K562 (cell line): ENCODE measurements at regions not wholly inside any gene's neighbourhood (a gene's known extent, or its start where the extent isn't known, plus 50 kb on each side); places are given as distances from the start of the nearest gene placed in this dataset.

Source experiments
- ELF1 ChIP-seq: fragments of 200-800 bp; sonication (Bioruptor generic); IDR thresholded peaks from 2 replicates; pipeline ENCODE4 v1.6.1; 2016; ENCODE audit warnings: missing genetic modification characterization, missing compliant biosample characterization
- EP300 ChIP-seq: IDR thresholded peaks from 2 replicates; pipeline ENCODE4 v1.6.1; 2012; ENCODE audit warnings: low read length, improper control_type of control experiment
- HDAC8 ChIP-seq: fragments of 450-650 bp; IDR thresholded peaks from 2 replicates; pipeline ENCODE4 v1.6.1; 2016; ENCODE audit warnings: mild to moderate bottlenecking, missing genetic modification characterization, moderate library complexity, missing compliant biosample characterization
- JUNB ChIP-seq: fragments of 450-650 bp; formaldehyde crosslinking; conservative IDR thresholded peaks from 2 replicates; pipeline ENCODE4 v1.4.0; 2020; ENCODE audit warnings: mild to moderate bottlenecking
- PURB ChIP-seq: sonication (generic); formaldehyde crosslinking; IDR thresholded peaks from 2 replicates; pipeline ENCODE4 v1.9.0; 2021; ENCODE audit warnings: low read depth, mild to moderate bottlenecking, missing genetic modification reagents
- SAP30 ChIP-seq: fragments of 200-600 bp; sonication (generic); IDR thresholded peaks from 2 replicates; pipeline ENCODE4 v1.6.1; 2012; ENCODE audit warnings: borderline replicate concordance, low read depth, mild to moderate bottlenecking, moderate library complexity, low read length, control low read depth, inconsistent platforms; ENCODE audit not compliant: insufficient read depth, poor library complexity, severe bottlenecking
- SIRT6 ChIP-seq: IDR thresholded peaks from one replicate; pipeline ENCODE4 v1.6.1; 2012; ENCODE audit warnings: low read depth, mild to moderate bottlenecking, control low read depth, inconsistent platforms, low read length, moderate library complexity
- ZNF408 ChIP-seq: fragments of 250-450 bp; sonication (Bioruptor Pico); IDR thresholded peaks from 2 replicates; pipeline ENCODE4 v1.4.0; 2020; ENCODE audit warnings: low read depth, mild to moderate bottlenecking, moderate library complexity
- TF ChIP-seq, protein P1 (sequence below): fragments of 200-600 bp; sonication (generic); IDR thresholded peaks from one replicate; pipeline ENCODE4 v1.6.1; 2012; ENCODE audit warnings: mild to moderate bottlenecking, low read depth, low read length, inconsistent platforms
- TF ChIP-seq, protein P2 (sequence below), 3 experiments: fragments of 200-800 bp in 1 of 3; fragments of 250-450 bp in 1 of 3; fragments of 450-650 bp in 1 of 3; sonication (Bioruptor Pico) in 1 of 3; sonication (Bioruptor generic) in 1 of 3; formaldehyde crosslinking in 1 of 3; IDR thresholded peaks; 2 replicates each; pipeline versions ENCODE4 v1.6.1 to v1.8.0; 2016 to 2022; ENCODE audit warnings: mild to moderate bottlenecking in 2 of 3, missing genetic modification characterization in 2 of 3, missing compliant biosample characterization in 1 of 3, moderate library complexity in 1 of 3
- TF ChIP-seq, protein P3 (sequence below): fragments of 450-650 bp; formaldehyde crosslinking; IDR thresholded peaks from 2 replicates; pipeline ENCODE4 v1.4.0; 2022; ENCODE audit warnings: missing genetic modification characterization

DNA sequence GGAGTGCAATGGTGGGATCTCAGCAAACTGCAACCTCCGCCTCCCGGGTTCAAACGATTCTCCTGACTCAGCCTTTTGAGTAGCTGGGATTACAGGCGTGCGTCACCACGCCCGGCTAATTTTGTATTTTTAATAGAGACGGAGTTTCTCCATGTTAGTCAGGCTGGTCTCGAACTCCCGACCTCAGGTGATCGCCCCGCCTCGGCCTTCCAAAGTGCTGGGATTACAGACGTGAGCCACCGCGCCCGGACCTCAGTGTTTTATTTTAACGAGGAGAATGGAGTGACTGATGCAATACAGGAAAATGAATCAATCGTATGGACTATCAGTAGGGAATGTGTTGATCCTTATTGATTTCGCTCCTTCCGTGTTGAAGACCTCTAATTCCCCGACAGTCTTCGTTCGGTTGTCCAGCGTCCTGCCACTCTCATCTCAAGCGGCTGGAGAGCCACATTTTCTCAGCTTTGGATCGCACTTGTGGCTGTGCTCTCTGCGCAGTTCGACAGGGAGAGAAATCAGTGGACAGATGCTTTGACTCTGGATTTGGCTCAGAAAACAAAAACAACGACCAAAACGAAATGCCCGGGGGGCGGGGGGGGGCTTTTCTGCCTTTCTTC lies 166.2 kb downstream of the TRIM27 start (continued):
- TF ChIP-seq, protein P1, sequence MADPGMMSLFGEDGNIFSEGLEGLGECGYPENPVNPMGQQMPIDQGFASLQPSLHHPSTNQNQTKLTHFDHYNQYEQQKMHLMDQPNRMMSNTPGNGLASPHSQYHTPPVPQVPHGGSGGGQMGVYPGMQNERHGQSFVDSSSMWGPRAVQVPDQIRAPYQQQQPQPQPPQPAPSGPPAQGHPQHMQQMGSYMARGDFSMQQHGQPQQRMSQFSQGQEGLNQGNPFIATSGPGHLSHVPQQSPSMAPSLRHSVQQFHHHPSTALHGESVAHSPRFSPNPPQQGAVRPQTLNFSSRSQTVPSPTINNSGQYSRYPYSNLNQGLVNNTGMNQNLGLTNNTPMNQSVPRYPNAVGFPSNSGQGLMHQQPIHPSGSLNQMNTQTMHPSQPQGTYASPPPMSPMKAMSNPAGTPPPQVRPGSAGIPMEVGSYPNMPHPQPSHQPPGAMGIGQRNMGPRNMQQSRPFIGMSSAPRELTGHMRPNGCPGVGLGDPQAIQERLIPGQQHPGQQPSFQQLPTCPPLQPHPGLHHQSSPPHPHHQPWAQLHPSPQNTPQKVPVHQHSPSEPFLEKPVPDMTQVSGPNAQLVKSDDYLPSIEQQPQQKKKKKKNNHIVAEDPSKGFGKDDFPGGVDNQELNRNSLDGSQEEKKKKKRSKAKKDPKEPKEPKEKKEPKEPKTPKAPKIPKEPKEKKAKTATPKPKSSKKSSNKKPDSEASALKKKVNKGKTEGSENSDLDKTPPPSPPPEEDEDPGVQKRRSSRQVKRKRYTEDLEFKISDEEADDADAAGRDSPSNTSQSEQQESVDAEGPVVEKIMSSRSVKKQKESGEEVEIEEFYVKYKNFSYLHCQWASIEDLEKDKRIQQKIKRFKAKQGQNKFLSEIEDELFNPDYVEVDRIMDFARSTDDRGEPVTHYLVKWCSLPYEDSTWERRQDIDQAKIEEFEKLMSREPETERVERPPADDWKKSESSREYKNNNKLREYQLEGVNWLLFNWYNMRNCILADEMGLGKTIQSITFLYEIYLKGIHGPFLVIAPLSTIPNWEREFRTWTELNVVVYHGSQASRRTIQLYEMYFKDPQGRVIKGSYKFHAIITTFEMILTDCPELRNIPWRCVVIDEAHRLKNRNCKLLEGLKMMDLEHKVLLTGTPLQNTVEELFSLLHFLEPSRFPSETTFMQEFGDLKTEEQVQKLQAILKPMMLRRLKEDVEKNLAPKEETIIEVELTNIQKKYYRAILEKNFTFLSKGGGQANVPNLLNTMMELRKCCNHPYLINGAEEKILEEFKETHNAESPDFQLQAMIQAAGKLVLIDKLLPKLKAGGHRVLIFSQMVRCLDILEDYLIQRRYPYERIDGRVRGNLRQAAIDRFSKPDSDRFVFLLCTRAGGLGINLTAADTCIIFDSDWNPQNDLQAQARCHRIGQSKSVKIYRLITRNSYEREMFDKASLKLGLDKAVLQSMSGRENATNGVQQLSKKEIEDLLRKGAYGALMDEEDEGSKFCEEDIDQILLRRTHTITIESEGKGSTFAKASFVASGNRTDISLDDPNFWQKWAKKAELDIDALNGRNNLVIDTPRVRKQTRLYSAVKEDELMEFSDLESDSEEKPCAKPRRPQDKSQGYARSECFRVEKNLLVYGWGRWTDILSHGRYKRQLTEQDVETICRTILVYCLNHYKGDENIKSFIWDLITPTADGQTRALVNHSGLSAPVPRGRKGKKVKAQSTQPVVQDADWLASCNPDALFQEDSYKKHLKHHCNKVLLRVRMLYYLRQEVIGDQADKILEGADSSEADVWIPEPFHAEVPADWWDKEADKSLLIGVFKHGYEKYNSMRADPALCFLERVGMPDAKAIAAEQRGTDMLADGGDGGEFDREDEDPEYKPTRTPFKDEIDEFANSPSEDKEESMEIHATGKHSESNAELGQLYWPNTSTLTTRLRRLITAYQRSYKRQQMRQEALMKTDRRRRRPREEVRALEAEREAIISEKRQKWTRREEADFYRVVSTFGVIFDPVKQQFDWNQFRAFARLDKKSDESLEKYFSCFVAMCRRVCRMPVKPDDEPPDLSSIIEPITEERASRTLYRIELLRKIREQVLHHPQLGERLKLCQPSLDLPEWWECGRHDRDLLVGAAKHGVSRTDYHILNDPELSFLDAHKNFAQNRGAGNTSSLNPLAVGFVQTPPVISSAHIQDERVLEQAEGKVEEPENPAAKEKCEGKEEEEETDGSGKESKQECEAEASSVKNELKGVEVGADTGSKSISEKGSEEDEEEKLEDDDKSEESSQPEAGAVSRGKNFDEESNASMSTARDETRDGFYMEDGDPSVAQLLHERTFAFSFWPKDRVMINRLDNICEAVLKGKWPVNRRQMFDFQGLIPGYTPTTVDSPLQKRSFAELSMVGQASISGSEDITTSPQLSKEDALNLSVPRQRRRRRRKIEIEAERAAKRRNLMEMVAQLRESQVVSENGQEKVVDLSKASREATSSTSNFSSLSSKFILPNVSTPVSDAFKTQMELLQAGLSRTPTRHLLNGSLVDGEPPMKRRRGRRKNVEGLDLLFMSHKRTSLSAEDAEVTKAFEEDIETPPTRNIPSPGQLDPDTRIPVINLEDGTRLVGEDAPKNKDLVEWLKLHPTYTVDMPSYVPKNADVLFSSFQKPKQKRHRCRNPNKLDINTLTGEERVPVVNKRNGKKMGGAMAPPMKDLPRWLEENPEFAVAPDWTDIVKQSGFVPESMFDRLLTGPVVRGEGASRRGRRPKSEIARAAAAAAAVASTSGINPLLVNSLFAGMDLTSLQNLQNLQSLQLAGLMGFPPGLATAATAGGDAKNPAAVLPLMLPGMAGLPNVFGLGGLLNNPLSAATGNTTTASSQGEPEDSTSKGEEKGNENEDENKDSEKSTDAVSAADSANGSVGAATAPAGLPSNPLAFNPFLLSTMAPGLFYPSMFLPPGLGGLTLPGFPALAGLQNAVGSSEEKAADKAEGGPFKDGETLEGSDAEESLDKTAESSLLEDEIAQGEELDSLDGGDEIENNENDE, result no peak
- TF ChIP-seq JUNB (CRISPR knock-in tag) (no peak), EP300 (peak; percentile 56; the same call in 1 of the 2 replicates), ELF1 (tag) (peak; percentile 61), SAP30 (no peak), HDAC8 (tag) (no peak), SIRT6 (no peak), ZNF408 (CRISPR knock-in tag) (no peak), PURB (CRISPR knock-in tag) (no peak)
- TF ChIP-seq, protein P2, sequence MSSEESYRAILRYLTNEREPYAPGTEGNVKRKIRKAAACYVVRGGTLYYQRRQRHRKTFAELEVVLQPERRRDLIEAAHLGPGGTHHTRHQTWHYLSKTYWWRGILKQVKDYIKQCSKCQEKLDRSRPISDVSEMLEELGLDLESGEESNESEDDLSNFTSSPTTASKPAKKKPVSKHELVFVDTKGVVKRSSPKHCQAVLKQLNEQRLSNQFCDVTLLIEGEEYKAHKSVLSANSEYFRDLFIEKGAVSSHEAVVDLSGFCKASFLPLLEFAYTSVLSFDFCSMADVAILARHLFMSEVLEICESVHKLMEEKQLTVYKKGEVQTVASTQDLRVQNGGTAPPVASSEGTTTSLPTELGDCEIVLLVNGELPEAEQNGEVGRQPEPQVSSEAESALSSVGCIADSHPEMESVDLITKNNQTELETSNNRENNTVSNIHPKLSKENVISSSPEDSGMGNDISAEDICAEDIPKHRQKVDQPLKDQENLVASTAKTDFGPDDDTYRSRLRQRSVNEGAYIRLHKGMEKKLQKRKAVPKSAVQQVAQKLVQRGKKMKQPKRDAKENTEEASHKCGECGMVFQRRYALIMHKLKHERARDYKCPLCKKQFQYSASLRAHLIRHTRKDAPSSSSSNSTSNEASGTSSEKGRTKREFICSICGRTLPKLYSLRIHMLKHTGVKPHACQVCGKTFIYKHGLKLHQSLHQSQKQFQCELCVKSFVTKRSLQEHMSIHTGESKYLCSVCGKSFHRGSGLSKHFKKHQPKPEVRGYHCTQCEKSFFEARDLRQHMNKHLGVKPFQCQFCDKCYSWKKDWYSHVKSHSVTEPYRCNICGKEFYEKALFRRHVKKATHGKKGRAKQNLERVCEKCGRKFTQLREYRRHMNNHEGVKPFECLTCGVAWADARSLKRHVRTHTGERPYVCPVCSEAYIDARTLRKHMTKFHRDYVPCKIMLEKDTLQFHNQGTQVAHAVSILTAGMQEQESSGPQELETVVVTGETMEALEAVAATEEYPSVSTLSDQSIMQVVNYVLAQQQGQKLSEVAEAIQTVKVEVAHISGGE (CRISPR knock-in tag; IDR thresholded peaks at IDR 0.05), result no peak
- TF ChIP-seq, protein P3, sequence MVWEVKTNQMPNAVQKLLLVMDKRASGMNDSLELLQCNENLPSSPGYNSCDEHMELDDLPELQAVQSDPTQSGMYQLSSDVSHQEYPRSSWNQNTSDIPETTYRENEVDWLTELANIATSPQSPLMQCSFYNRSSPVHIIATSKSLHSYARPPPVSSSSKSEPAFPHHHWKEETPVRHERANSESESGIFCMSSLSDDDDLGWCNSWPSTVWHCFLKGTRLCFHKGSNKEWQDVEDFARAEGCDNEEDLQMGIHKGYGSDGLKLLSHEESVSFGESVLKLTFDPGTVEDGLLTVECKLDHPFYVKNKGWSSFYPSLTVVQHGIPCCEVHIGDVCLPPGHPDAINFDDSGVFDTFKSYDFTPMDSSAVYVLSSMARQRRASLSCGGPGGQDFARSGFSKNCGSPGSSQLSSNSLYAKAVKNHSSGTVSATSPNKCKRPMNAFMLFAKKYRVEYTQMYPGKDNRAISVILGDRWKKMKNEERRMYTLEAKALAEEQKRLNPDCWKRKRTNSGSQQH (CRISPR knock-in tag), result no peak
